D721Med (cell line): ENCODE measurements at regions not wholly inside any gene's neighbourhood (a gene's known extent, or its start where the extent isn't known, plus 50 kb on each side); places are given as distances from the start of the nearest gene placed in this dataset.

Experiments
- DNase-seq: peaks from one replicate; pipeline ENCODE4 v3.0.0; 2011; ENCODE audit warnings: low spot score; ENCODE audit not compliant: insufficient read length
- FAIRE-seq: peaks from 2 replicates; lab custom pipeline; 2011; peaks lifted over from hg19 to GRCh38; lab: Jason Lieb, UNC
- CTCF ChIP-seq: IDR thresholded peaks from 2 replicates; pipeline ENCODE4 v1.5.1; 2012; ENCODE audit warnings: mild to moderate bottlenecking, control low read depth; ENCODE audit not compliant: insufficient read depth; ENCODE audit errors: missing control alignments

GRCh38 chr5:119895066-119895465 is 265.7 kb downstream of the FAM170A start:
- no peak for TF ChIP-seq CTCF
- DNase-seq (no peak), FAIRE-seq (no peak)

DNA sequence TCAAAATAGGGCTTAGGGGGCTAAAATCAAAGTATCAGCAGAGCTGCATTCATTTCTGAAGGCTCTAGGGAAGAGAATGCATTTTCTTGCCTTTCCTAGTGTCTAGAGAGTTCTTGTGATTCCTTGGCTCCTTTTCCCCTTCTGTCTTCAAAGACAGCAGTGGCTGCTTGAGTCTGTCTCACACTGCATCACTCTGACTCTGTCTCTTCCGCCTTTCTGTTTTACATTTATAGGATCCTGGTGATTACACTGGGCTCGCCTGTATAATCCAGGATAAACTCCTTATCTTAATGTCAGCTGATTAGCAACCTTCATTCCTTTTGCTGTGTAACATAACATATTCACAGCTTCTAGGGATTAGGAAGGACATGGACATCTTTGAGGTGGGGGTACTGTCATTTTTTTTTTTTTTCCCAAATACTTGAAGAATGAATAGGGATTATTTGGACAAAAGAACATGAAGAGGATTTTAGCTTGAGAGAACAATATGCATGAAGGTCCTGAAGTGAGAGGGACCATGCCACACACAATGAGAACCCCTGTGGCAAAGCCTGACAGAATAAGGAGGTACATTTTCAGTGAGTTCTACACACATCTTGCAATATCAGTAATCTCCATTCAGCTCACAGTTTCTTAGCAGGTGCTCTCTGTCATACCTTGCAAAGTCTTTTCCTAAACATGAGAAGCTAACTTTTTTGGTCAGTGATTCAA is 267.6 kb downstream of the FAM170A start:
- FAIRE-seq = peak; percentile 60
- DNase-seq = no peak
- no peak for TF ChIP-seq CTCF

GRCh38 chr5:119897537-119898370 is 268.4 kb downstream of the FAM170A start:
- FAIRE-seq = no peak

DNA sequence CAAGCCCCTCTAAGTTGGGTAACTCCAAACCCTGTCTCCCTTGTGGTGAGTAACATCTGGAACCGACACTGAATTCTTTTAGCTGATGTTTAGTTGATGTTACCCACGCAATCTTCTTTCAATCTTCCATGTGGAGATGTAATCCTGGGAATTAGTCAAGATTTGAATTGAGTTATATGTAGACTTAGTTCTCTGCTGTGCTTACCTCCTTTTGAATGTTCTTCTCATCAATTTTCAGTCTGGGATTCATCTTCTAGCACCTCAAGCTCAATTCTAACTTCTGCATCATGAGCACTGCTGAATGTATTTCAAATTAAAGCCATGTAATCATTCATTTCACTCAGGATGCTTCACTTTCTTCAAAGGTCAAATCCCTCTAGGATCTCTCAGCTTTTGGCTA is 270.6 kb downstream of the FAM170A start:
- TF ChIP-seq CTCF = no peak
- FAIRE-seq (no peak), DNase-seq (no peak)

More at GRCh38 chr5:119897537-119898370, 268.4 kb downstream of the FAM170A start:
- no peak for DNase-seq
- TF ChIP-seq CTCF = no peak

DNA sequence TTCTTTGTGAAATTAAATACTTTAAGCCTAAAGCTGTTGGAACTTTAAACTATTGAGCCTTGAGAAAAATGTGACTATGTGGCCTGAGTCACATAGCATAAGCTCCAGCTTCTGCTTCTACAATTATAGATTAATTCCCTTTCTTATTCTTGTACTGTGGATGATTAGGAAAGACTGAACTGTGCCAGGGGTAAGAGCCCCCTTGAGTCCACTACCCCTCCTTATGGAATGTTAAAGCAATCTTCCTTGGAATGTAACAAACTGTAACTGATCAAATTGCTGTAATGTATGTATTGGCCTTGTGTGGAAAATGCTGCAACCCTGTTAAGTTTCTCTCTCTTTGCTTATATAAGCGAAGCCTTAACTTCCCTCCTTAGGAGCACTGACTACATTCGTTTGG is 273.2 kb downstream of the FAM170A start:
- DNase-seq (no peak), FAIRE-seq (no peak)
- no peak for TF ChIP-seq CTCF

- FAIRE-seq (no peak), DNase-seq (no peak)
- no peak for TF ChIP-seq CTCF
Measured at GRCh38 chr5:119913425-119913824, 284.1 kb downstream of the FAM170A start.

GRCh38 chr5:119919279-119919678 is 289.9 kb downstream of the FAM170A start:
- TF ChIP-seq CTCF = no peak
- DNase-seq (no peak), FAIRE-seq (no peak)
